ENCODE measurements at regions not wholly inside any gene's neighbourhood (a gene's known extent, or its start where the extent isn't known, plus 50 kb on each side); places are given as distances from the start of the nearest gene placed in this dataset.

GRCh38 chr12:42819846-42820245 is 230.3 kb upstream of the PRICKLE1 start:
- no peak overlapping the region for H3K4ac ChIP-seq (ENCODE audit: low read depth, low read length)
- no peak overlapping the region for H2BK20ac ChIP-seq (ENCODE audit: low read depth, low read length, poor library complexity, severe bottlenecking)
- H2BK15ac ChIP-seq (ENCODE audit: low read depth, low read length) = no peak overlapping the region
- H3K27ac ChIP-seq (ENCODE audit: insufficient read length, low read depth, low read length) = no peak overlapping the region
- no peak overlapping the region for H3K9ac ChIP-seq (ENCODE audit: extremely low read depth, insufficient read length, low read length)
- no peaks in the 10 kb centered on the region for H3K27me3 ChIP-seq (ENCODE audit: insufficient read depth, low read length)
- H2AFZ ChIP-seq (ENCODE audit: low read length) = no peak overlapping the region
- no peaks in the 10 kb centered on the region for H4K20me1 ChIP-seq (ENCODE audit: control insufficient read depth, insufficient read depth, insufficient read length)
- H2AK5ac ChIP-seq (ENCODE audit: insufficient read length, low read length) = no peak overlapping the region
- no peak overlapping the region for H2BK120ac ChIP-seq (ENCODE audit: low read depth, low read length, poor library complexity, severe bottlenecking)
- H3K56ac ChIP-seq (ENCODE audit: insufficient read length, low read depth, low read length) = no peak overlapping the region
- no peak overlapping the region for H3K4me2 ChIP-seq (ENCODE audit: insufficient read depth, insufficient read length, low read length)
- no peak overlapping the region for H3K27ac Mint-ChIP-seq
- TF ChIP-seq, protein P1, sequence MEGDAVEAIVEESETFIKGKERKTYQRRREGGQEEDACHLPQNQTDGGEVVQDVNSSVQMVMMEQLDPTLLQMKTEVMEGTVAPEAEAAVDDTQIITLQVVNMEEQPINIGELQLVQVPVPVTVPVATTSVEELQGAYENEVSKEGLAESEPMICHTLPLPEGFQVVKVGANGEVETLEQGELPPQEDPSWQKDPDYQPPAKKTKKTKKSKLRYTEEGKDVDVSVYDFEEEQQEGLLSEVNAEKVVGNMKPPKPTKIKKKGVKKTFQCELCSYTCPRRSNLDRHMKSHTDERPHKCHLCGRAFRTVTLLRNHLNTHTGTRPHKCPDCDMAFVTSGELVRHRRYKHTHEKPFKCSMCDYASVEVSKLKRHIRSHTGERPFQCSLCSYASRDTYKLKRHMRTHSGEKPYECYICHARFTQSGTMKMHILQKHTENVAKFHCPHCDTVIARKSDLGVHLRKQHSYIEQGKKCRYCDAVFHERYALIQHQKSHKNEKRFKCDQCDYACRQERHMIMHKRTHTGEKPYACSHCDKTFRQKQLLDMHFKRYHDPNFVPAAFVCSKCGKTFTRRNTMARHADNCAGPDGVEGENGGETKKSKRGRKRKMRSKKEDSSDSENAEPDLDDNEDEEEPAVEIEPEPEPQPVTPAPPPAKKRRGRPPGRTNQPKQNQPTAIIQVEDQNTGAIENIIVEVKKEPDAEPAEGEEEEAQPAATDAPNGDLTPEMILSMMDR (conservative IDR thresholded peaks at IDR 0.05) = no peak
- H2BK5ac ChIP-seq (ENCODE audit: insufficient read length, low read length) = no peak overlapping the region
- no peaks in the 10 kb centered on the region for H3K79me2 ChIP-seq (ENCODE audit: insufficient read depth, low read length)
- no peaks in the 10 kb centered on the region for H3K79me1 ChIP-seq (ENCODE audit: insufficient read depth, low read depth, low read length, poor library complexity, severe bottlenecking)
- no CpG with 5 or more reads among the region's 6 CpGs for WGBS (ENCODE audit: extremely low coverage, insufficient read length, low lambda C conversion rate)
- no peaks in the 10 kb centered on the region; a peak in 1 of 7 replicates for H3K36me3 Mint-ChIP-seq (ENCODE audit: insufficient read depth in 1 of 3, low read depth in 3 of 3)
- H4K5ac ChIP-seq (ENCODE audit: insufficient read length, low read depth, low read length) = no peak overlapping the region
- H4K91ac ChIP-seq (ENCODE audit: insufficient read length, low read depth, low read length) = no peak overlapping the region
- H3T11ph ChIP-seq (ENCODE audit: low read length) = no peak overlapping the region
- no peak overlapping the region for H2BK12ac ChIP-seq (ENCODE audit: insufficient read length, low read depth, low read length)
- H3K18ac ChIP-seq (ENCODE audit: insufficient read length, low read depth, low read length) = no peak overlapping the region
- no peak overlapping the region for H3K14ac ChIP-seq (ENCODE audit: insufficient read depth, low read length)
- no peak overlapping the region for H4K8ac ChIP-seq (replicated peaks; ENCODE audit: insufficient read length, low read depth, low read length)
- H3K9me3 Mint-ChIP-seq = peaks cover 0 to 2% of the 10 kb centered on the region in 2 experiments; a peak in 1 of 5 replicates
- no peak overlapping the region for H3K4me3 Mint-ChIP-seq
- no peaks in the 10 kb centered on the region for H3K27me3 Mint-ChIP-seq (ENCODE audit: low read depth)
- no peaks in the 10 kb centered on the region for H3K23me2 ChIP-seq (ENCODE audit: insufficient read length, low read depth, low read length, poor library complexity, severe bottlenecking)
- no peaks in the 10 kb centered on the region for H3K9me3 ChIP-seq (ENCODE audit: control insufficient read depth, low read depth, low read length)
- H3K23ac ChIP-seq (ENCODE audit: insufficient read length, low read depth, low read length) = no peak overlapping the region
- H3K4me1 ChIP-seq (ENCODE audit: insufficient read depth, low read length) = no peaks in the 10 kb centered on the region
- H3K4me1 Mint-ChIP-seq = peaks cover 6 to 10% of the 10 kb centered on the region in 2 experiments
- no peak for DNase-seq
